GM18870 (cell line): ENCODE measurements at regions not wholly inside any gene's neighbourhood (a gene's known extent, or its start where the extent isn't known, plus 50 kb on each side); places are given as distances from the start of the nearest gene placed in this dataset.

ENCODE experiments used
- ATAC-seq: cut with Tn5 transposase; IDR thresholded peaks from one replicate; pipeline ENCODE4 v1.9.1; 2021; ENCODE audit warnings: moderate library complexity; ENCODE audit not compliant: unreplicated experiment

DNA sequence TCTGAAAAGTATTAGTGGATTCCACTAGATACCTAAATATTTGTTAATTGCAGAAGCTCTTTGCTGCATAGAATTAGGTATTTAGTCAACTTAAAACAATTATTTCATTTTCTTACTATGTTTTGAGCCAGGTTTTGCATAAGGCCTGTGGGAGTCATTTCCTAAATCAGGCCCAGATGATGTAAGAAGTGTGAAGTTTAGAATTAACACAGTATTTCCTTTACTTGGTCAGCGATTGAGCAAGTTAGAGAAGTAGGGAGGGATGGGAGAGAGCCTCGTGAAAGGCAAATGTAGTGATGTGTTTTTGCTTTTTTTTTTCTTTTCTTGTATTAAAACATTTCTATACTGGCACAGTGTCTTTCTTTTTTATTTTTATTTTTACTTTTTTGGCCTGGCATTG lies 711.1 kb downstream of the HDGFL1 start:
- ATAC-seq: no peak

- no peak for ATAC-seq
These were observed 713.1 kb downstream of the HDGFL1 start for GRCh38 chr6:23282252-23283021.

DNA sequence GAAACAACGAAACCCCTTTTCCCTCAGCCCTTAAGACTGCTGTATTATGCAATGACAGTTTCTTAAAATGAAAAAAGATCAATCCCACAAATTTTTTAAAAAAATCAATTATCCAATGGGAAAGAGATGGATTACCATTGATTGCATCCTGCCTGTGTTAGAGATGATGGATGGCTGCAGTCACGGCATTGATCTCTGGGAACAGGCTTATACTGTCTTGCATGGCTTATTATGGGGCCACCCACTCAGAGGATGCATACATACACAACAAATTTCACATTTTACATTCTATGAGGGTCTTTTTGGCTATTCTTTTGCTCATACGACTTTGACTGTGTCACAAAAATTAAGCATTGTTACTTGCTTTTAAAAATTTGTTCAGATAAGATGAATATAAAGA lies 724.3 kb downstream of the HDGFL1 start:
- no peak for ATAC-seq

DNA sequence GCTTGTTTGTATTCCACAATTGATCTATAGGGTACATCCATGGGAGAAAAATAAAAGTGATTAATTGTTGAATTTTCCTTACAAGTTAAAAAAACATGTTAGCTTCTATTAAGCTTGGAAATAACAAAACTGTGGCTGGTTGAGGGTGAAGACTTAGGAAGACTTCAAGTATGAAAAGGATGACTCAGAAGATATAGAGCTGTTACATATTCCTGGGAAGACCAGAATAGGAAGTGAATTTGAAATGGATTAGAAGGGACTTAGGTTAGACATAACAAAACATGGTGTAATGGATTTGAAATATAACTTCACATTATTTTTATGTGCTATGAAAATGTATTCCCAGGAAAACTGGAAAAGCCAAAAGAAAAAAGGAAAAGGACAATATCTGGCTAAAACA lies 732.2 kb downstream of the HDGFL1 start:
- no peak for ATAC-seq

- ATAC-seq: no peak
These were observed 733.1 kb downstream of the HDGFL1 start for GRCh38 chr6:23302514-23302913.

- ATAC-seq: no peak
These were observed 736.1 kb downstream of the HDGFL1 start for GRCh38 chr6:23305325-23305943.

GRCh38 chr6:23306251-23306950 lies 737.0 kb downstream of the HDGFL1 start:
- no peak for ATAC-seq

- ATAC-seq: no peak
These were observed 738.1 kb downstream of the HDGFL1 start for GRCh38 chr6:23307516-23307915.

- no peak for ATAC-seq
These were observed 738.8 kb downstream of the HDGFL1 start for GRCh38 chr6:23308166-23308565.

DNA sequence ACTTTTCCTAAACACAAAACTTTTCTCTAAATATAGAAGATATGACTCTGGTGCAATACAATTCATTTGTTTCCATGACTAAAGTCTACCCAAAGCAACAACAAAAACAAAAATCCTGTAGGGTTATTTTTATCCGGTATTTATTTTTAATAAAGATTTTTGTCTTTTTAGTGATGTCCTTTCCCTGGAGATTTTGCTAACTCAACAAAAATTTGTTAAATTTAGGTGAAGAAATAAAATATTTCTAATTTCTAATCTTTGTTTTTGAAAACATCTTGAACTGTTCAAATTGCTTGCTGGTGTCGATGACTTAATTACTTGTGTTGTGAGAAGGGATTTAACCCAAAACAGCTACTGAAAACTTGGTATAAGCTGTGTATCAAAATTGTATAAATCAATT lies 741.8 kb downstream of the HDGFL1 start:
- no peak for ATAC-seq

GRCh38 chr6:23316131-23316530 lies 746.8 kb downstream of the HDGFL1 start:
- no peak for ATAC-seq

- no peak for ATAC-seq
These were observed 747.6 kb downstream of the HDGFL1 start for GRCh38 chr6:23316931-23317330.

- no peak for ATAC-seq
These were observed 750.2 kb downstream of the HDGFL1 start for GRCh38 chr6:23319582-23319981.

GRCh38 chr6:23320471-23321015 lies 751.2 kb downstream of the HDGFL1 start:
- ATAC-seq: no peak

DNA sequence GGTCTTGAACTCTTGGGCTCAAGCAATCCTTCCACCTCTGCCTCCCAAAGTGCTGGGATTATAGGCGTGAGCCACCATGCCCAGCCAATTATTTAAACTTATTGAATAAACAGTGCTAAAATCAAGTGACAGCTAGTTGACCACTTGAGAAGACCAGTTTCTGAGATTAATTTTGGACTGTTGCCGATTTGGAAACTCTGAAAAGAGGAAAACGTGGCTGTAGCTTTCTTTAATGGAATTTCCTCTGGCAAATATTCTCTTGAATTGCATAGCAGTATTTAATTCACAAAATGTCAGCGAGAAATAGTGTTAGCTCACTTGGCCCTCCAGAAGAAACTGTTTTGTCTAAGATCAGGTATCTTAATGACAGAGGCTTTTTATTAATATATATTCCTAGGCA lies 754.5 kb downstream of the HDGFL1 start:
- no peak for ATAC-seq

DNA sequence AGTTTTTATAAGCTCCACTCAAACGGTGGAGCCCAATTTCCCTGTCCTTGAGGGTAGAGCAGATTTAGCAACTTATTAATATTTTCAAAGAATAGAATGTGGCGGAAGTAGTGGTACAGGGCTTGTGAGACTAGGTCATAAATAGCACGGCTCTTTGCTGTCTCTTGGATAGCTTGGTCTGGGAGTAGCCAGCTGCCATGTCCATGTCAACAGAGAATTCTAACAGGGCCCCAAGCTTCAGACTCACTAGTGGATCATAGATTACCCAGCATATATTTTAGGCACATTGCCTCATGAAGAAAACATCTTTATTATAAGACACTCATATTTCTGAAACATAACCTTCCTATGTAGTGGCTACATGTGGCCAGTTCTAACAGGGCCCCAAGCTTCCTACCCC lies 755.7 kb downstream of the HDGFL1 start:
- ATAC-seq: no peak

DNA sequence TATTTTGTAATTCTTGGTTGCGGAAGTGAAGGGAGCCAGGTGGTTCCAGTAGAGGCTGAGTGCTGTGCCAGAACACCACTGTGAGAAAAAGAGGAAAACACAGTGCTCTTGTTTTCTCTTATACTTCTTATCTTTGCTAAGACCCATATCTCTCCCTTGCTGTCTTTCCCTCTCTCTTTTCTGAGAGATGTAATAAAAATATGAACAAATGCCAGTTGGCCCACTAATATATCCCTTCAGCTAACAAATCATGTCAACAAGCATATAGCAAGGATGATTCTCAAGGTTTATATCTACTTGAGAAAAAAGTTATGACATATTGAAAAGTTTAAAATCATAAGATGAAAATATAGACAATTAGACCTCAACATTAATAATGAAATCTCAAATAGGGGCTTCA lies 758.3 kb downstream of the HDGFL1 start:
- ATAC-seq: no peak

DNA sequence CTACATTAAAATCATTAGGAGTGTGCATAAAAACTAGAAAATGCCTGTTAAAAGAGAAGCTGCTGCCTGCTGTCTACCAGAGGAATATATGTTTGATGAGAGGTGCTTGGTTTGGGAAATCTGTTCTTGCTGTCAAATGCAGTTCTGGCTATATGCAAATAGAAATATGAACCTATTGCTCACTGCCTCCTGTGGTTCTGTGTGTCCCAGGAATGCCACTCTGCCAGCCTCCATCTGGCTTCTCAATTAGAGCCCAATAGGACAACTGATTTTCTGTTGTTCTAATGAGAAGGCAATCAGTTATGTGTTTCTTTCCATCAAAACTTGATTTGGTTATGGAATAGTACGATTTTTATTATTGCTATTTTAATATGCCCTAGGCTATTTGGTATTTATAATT lies 759.7 kb downstream of the HDGFL1 start:
- no peak for ATAC-seq

- no peak for ATAC-seq
These were observed 761.3 kb downstream of the HDGFL1 start for GRCh38 chr6:23330632-23331031.

GRCh38 chr6:23334360-23334759 lies 765.0 kb downstream of the HDGFL1 start:
- no peak for ATAC-seq

DNA sequence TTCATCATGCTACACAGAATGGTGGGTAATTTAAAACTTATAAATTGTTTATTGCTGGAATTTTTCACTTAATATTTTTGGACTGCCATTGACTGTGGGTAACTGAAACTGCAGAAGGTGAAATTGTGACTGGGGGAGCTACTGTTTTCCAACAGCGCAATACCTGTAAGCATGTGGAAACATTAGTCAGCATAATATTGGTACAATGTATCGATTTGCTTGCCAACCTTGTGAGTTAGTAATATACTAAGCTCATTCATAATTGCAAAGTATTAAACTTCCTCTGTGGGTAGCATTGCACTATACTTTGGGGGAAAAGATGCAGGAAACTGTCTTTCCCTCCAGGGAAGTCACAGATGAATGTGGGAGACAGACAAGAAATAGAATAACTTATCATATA lies 766.5 kb downstream of the HDGFL1 start:
- ATAC-seq: no peak

DNA sequence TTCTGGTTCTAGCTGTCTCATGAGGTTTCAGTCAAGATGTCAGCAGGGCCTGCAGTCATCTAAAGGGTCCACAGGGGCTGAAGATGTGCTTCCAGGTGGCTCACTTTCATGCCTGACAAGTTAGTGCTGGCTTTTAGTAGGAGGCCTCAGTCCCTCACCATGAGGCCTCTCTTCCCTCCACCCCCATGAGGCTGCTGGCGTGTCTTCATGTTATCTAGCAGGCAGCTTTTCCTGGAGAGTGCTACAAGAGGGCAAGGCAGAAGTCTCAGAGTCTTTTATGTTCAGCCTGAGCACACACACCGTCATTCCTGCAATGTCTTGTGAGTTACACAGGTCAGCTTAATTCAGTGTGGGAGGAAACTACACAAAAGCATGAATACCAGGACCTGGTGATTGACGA lies 769.9 kb downstream of the HDGFL1 start:
- no peak for ATAC-seq
